Caco-2 (cell line): ENCODE measurements at regions not wholly inside any gene's neighbourhood (a gene's known extent, or its start where the extent isn't known, plus 50 kb on each side); places are given as distances from the start of the nearest gene placed in this dataset.

Experiments used
- BruUV-seq: library from RNA; stranded (reverse); fragments of 400-500 nt; replicated peaks from 2 replicates; lab custom pipeline; 2021; lab: Mats Ljungman, UMichigan
- CTCF ChIA-PET: fragments of 300-600 bp; sonication (Branson Sonifier 250); formaldehyde crosslinking; loops from one replicate; lab custom pipeline; 2022; ENCODE audit warnings: antibody characterized with exemption; lab: Charles Lee
- POLR2A ChIA-PET: fragments of 300-600 bp; sonication (Branson Sonifier 250); formaldehyde crosslinking; loops from one replicate; lab custom pipeline; 2022; ENCODE audit warnings: antibody characterized with exemption; lab: Charles Lee
- DNase-seq, 2 experiments: peaks; one replicate each; pipeline versions ENCODE4 v3.0.0 to v3.0.0-alpha.2; 2020 to 2022
- H3K27me3 ChIP-seq: replicated peaks from 2 replicates; pipeline ENCODE4 v1.6.0; 2011; ENCODE audit warnings: low read length; ENCODE audit not compliant: control insufficient read depth, insufficient read depth
- H3K36me3 ChIP-seq: 2 replicates; pipeline ENCODE4 v1.5.1; 2011; ENCODE audit warnings: low read length; ENCODE audit not compliant: control insufficient read depth, insufficient read depth
- H3K4me1 ChIP-seq: fragments of 250-450 bp; sonication (Bioruptor Pico); 2 replicates; pipeline ENCODE4 v1.5.1; 2020; ENCODE audit warnings: mild to moderate bottlenecking
- H3K4me3 ChIP-seq: 2 replicates; pipeline ENCODE4 v1.5.1; 2011; ENCODE audit warnings: low read depth, mild to moderate bottlenecking, control low read depth, low read length
- H3K9me3 ChIP-seq: fragments of 250-450 bp; sonication (Bioruptor Pico); 2 replicates; pipeline ENCODE4 v1.5.1; 2020; ENCODE audit warnings: mild to moderate bottlenecking, moderate library complexity
- H3K27ac Mint-ChIP-seq: one replicate; pipeline ENCODE4 v1.8.0; 2022; ENCODE audit warnings: mixed read lengths; ENCODE audit not compliant: unreplicated experiment
- H3K27me3 Mint-ChIP-seq: one replicate; pipeline ENCODE4 v1.8.0; 2022; ENCODE audit warnings: mixed read lengths; ENCODE audit not compliant: insufficient read depth, unreplicated experiment
- H3K36me3 Mint-ChIP-seq: one replicate; pipeline ENCODE4 v1.8.0; 2022; ENCODE audit warnings: mild to moderate bottlenecking, mixed read lengths; ENCODE audit not compliant: insufficient read depth, unreplicated experiment
- H3K4me1 Mint-ChIP-seq: one replicate; pipeline ENCODE4 v1.8.0; 2022; ENCODE audit warnings: low read depth, mixed read lengths; ENCODE audit not compliant: unreplicated experiment
- H3K4me3 Mint-ChIP-seq: one replicate; pipeline ENCODE4 v1.8.0; 2022; ENCODE audit warnings: mild to moderate bottlenecking, moderate library complexity, mixed read lengths; ENCODE audit not compliant: unreplicated experiment
- H3K9me3 Mint-ChIP-seq: one replicate; pipeline ENCODE4 v1.8.0; 2022; ENCODE audit warnings: mixed read lengths; ENCODE audit not compliant: unreplicated experiment
- intact Hi-C: fragments of 100-400 bp; cut with micrococcal nuclease; formaldehyde crosslinking; loops from one replicate; pipeline ENCODE4 v1.10.0; 2022; ENCODE audit not compliant: unreplicated experiment
- TF ChIP-seq, protein P1 (sequence below), 2 experiments: fragments of 200-600 bp in 1 of 2; IDR thresholded peaks; 1 replicate in 1 of 2; 2 replicates in 1 of 2; pipeline versions ENCODE4 v1.5.1 to v1.8.0; 2011 to 2022; ENCODE audit warnings: antibody characterized with exemption in 1 of 2, control low read depth in 1 of 2, inconsistent platforms in 1 of 2, low read depth in 1 of 2, low read length in 1 of 2, mild to moderate bottlenecking in 1 of 2, moderate library complexity in 1 of 2; ENCODE audit not compliant: insufficient read depth in 1 of 2, severe bottlenecking in 1 of 2, unreplicated experiment in 1 of 2

DNA sequence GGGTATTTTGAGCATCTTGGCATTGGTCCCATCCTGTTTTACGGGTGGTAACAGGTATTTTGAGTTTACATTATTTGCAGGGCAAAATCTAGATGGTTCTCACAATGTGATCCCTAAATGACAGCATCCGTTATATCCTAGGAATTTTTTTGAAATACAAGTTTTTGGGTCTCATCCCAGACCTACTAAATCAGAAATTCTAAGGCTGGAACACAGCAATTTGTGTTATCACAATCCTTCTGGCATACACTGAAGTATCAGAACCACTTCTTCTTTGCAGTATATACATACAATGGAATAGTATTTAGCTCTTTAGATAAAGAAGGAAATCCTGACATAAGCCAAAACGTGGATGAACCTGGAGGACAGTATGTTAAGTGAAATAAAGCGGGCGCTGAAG lies 104.1 kb upstream of the LSM6 start:
- BruUV-seq = no TSS peak
- Histone ChIP-seq H3K9me3 (no peaks in the 10 kb centered on the region), H3K36me3 (no peaks in the 10 kb centered on the region), H3K4me3 (no peak overlapping the region), H3K4me1 (no peaks in the 10 kb centered on the region), H3K27me3 (no peaks in the 10 kb centered on the region)
- H3K27ac Mint-ChIP-seq = no peak overlapping the region
- H3K36me3 Mint-ChIP-seq = no peaks in the 10 kb centered on the region
- H3K4me1 Mint-ChIP-seq = no peaks in the 10 kb centered on the region
- no peaks in the 10 kb centered on the region for H3K9me3 Mint-ChIP-seq
- no peak overlapping the region for H3K4me3 Mint-ChIP-seq
- POLR2A ChIA-PET = no interaction called here
- TF ChIP-seq, protein P1, sequence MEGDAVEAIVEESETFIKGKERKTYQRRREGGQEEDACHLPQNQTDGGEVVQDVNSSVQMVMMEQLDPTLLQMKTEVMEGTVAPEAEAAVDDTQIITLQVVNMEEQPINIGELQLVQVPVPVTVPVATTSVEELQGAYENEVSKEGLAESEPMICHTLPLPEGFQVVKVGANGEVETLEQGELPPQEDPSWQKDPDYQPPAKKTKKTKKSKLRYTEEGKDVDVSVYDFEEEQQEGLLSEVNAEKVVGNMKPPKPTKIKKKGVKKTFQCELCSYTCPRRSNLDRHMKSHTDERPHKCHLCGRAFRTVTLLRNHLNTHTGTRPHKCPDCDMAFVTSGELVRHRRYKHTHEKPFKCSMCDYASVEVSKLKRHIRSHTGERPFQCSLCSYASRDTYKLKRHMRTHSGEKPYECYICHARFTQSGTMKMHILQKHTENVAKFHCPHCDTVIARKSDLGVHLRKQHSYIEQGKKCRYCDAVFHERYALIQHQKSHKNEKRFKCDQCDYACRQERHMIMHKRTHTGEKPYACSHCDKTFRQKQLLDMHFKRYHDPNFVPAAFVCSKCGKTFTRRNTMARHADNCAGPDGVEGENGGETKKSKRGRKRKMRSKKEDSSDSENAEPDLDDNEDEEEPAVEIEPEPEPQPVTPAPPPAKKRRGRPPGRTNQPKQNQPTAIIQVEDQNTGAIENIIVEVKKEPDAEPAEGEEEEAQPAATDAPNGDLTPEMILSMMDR (IDR thresholded peaks at IDR 0.05; ENCODE audit: insufficient read depth in 1 of 2, low read depth in 1 of 2, low read length in 1 of 2, severe bottlenecking in 1 of 2, unreplicated experiment in 1 of 2) = no peak
- DNase-seq = no peak
- CTCF ChIA-PET = no interaction called here
- intact Hi-C loops = no loop called here
- peaks cover 12% of the 10 kb centered on the region for H3K27me3 Mint-ChIP-seq

DNA sequence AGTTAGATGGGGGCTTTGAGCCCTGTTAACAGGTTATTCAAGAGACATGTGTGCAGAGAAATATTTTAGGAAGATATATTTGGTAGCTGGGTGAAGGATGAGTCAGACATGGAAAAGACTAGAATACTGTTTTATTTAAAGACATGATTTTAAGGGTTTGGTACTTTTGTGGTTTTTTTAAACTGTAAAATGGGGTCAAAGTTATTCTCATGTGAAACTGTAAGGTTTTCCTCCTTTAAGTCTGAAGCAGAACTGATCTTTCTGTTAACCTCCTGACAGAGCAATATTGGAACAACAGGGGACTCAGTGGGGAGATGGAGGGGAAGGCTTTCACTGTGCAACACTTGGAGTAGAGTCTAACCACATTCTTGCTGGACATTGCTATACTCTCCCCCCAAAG lies 112.4 kb upstream of the LSM6 start:
- no peak overlapping the region for H3K27ac Mint-ChIP-seq
- H3K27me3 Mint-ChIP-seq = peaks cover 22% of the 10 kb centered on the region
- H3K4me1 ChIP-seq = no peaks in the 10 kb centered on the region
- POLR2A ChIA-PET = no interaction called here
- TF ChIP-seq, protein P1 (IDR thresholded peaks at IDR 0.05; ENCODE audit: insufficient read depth in 1 of 2, low read depth in 1 of 2, low read length in 1 of 2, severe bottlenecking in 1 of 2, unreplicated experiment in 1 of 2) = no peak
- CTCF ChIA-PET = no interaction called here
- H3K36me3 ChIP-seq = no peaks in the 10 kb centered on the region
- no peaks in the 10 kb centered on the region for H3K9me3 Mint-ChIP-seq
- no peaks in the 10 kb centered on the region for H3K27me3 ChIP-seq
- no peak for DNase-seq
- H3K36me3 Mint-ChIP-seq = no peaks in the 10 kb centered on the region
- no peaks in the 10 kb centered on the region for H3K9me3 ChIP-seq
- BruUV-seq = no TSS peak
- no peak overlapping the region for H3K4me3 Mint-ChIP-seq
- intact Hi-C loops = no loop called here
- no peak overlapping the region for H3K4me3 ChIP-seq
- H3K4me1 Mint-ChIP-seq = no peaks in the 10 kb centered on the region

DNA sequence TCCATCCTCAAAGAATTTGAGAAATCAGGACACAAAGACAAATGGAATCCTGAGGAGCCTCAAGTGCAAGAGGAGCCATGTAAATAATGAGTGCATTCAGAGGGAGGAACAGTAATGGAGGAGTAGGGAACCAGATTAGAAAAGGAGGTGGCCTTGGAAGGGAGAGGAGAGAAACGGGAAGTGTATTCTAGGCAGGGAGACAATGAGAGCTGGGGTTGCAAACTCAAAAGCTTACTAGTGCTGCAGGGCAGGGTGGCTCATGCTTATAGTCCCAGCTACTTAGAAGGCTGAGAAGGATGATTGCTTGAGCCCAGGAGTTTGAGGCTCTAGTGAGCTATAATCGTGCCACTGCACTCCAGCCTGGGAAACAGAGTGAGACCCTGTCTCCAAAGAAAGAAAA lies 113.2 kb upstream of the LSM6 start:
- CTCF ChIA-PET = no interaction called here
- Mint-ChIP-seq H3K4me1 (no peaks in the 10 kb centered on the region), H3K27ac (no peak overlapping the region), H3K9me3 (no peaks in the 10 kb centered on the region), H3K27me3 (peaks cover 17% of the 10 kb centered on the region), H3K36me3 (no peaks in the 10 kb centered on the region), H3K4me3 (no peak overlapping the region)
- no peaks in the 10 kb centered on the region for H3K27me3 ChIP-seq
- DNase-seq = no peak
- BruUV-seq = no TSS peak
- intact Hi-C loops = no loop called here
- no peaks in the 10 kb centered on the region for H3K9me3 ChIP-seq
- POLR2A ChIA-PET = no interaction called here
- no peaks in the 10 kb centered on the region for H3K4me1 ChIP-seq
- TF ChIP-seq, protein P1 (IDR thresholded peaks at IDR 0.05; ENCODE audit: insufficient read depth in 1 of 2, low read depth in 1 of 2, low read length in 1 of 2, severe bottlenecking in 1 of 2, unreplicated experiment in 1 of 2) = no peak
- no peak overlapping the region for H3K4me3 ChIP-seq
- no peaks in the 10 kb centered on the region for H3K36me3 ChIP-seq
